ENCODE measurements at regions not wholly inside any gene's neighbourhood (a gene's known extent, or its start where the extent isn't known, plus 50 kb on each side); places are given as distances from the start of the nearest gene placed in this dataset.

- Histone ChIP-seq H3T11ph (ENCODE audit: low read length) (no peak overlapping the region), H3K27me3 (ENCODE audit: insufficient read depth, low read length) (no peaks in the 10 kb centered on the region), H2BK20ac (ENCODE audit: low read depth, low read length, poor library complexity, severe bottlenecking) (no peak overlapping the region), H3K9me3 (ENCODE audit: control insufficient read depth, low read depth, low read length) (no peaks in the 10 kb centered on the region), H3K23me2 (ENCODE audit: insufficient read length, low read depth, low read length, poor library complexity, severe bottlenecking) (no peaks in the 10 kb centered on the region), H3K14ac (ENCODE audit: insufficient read depth, low read length) (no peak overlapping the region), H3K79me2 (ENCODE audit: insufficient read depth, low read length) (no peaks in the 10 kb centered on the region), H4K91ac (ENCODE audit: insufficient read length, low read depth, low read length) (no peak overlapping the region), H2AFZ (ENCODE audit: low read length) (no peak overlapping the region), H3K56ac (ENCODE audit: insufficient read length, low read depth, low read length) (no peak overlapping the region), H3K23ac (ENCODE audit: insufficient read length, low read depth, low read length) (no peak overlapping the region), H2BK15ac (ENCODE audit: low read depth, low read length) (no peak overlapping the region), H3K4me1 (ENCODE audit: insufficient read depth, low read length) (no peaks in the 10 kb centered on the region), H3K9ac (ENCODE audit: extremely low read depth, insufficient read length, low read length) (no peak overlapping the region), H3K18ac (ENCODE audit: insufficient read length, low read depth, low read length) (no peak overlapping the region), H2AK5ac (ENCODE audit: insufficient read length, low read length) (no peak overlapping the region), H3K79me1 (ENCODE audit: insufficient read depth, low read depth, low read length, poor library complexity, severe bottlenecking) (no peaks in the 10 kb centered on the region), H4K8ac (replicated peaks; ENCODE audit: insufficient read length, low read depth, low read length) (no peak overlapping the region), H2BK5ac (ENCODE audit: insufficient read length, low read length) (no peak overlapping the region), H3K4ac (ENCODE audit: low read depth, low read length) (no peak overlapping the region), H2BK120ac (ENCODE audit: low read depth, low read length, poor library complexity, severe bottlenecking) (no peak overlapping the region), H4K5ac (ENCODE audit: insufficient read length, low read depth, low read length) (no peak overlapping the region), H3K4me2 (ENCODE audit: insufficient read depth, insufficient read length, low read length) (no peak overlapping the region), H2BK12ac (ENCODE audit: insufficient read length, low read depth, low read length) (no peak overlapping the region), H3K27ac (ENCODE audit: insufficient read length, low read depth, low read length) (no peak overlapping the region), H4K20me1 (ENCODE audit: control insufficient read depth, insufficient read depth, insufficient read length) (no peaks in the 10 kb centered on the region)
- no peak overlapping the region for H3K4me3 Mint-ChIP-seq
- no peak for DNase-seq
- H3K4me1 Mint-ChIP-seq, result no peaks in the 10 kb centered on the region
- no peaks in the 10 kb centered on the region for H3K9me3 Mint-ChIP-seq
- H3K36me3 Mint-ChIP-seq (ENCODE audit: insufficient read depth in 1 of 3, low read depth in 3 of 3), result no peaks in the 10 kb centered on the region
- WGBS (ENCODE audit: extremely low coverage, insufficient read length, low lambda C conversion rate), result no CpG with 5 or more reads among the region's 2 CpGs
- no peak for TF ChIP-seq CTCF (conservative IDR thresholded peaks at IDR 0.05)
- no peak overlapping the region for H3K27ac Mint-ChIP-seq
- H3K27me3 Mint-ChIP-seq (ENCODE audit: low read depth), result no peaks in the 10 kb centered on the region
These were observed 114.6 kb upstream of the NEK7 start for GRCh38 chr1:198042168-198042567.
